ENCODE measurements at regions not wholly inside any gene's neighbourhood (a gene's known extent, or its start where the extent isn't known, plus 50 kb on each side); places are given as distances from the start of the nearest gene placed in this dataset.

DNA sequence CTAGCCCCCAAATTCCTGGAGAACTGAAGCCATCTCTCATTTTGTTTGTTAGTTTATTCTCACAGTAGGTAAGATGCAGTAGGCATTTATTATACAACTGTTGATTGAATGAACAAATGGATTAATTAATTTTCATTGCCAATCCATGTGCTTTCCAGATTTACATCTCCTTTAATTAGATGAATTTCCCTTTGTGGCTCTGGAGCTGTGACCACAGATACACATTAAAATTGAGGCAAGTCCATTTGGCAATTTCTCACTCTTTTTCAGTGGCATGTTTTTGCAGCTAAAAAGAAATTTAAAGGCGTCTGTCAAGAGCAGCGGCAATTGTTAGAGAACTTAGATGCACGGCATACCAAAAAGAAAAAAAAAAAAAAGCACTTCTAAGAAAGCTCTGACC is 635.4 kb upstream of the SOX9 start:
- Histone ChIP-seq H3K36me3 (ENCODE audit: control insufficient read depth in 2 of 2, extremely low read depth in 1 of 2, insufficient read depth in 2 of 2, low read length in 2 of 2) (no peaks in the 10 kb centered on the region), H3K4me2 (ENCODE audit: control insufficient read depth, extremely low read depth, insufficient read depth, low read depth, low read length) (no peak overlapping the region), H4K20me1 (ENCODE audit: control insufficient read depth, extremely low read depth, insufficient read depth, low read length) (no peaks in the 10 kb centered on the region), H3K4me1 (ENCODE audit: control insufficient read depth, extremely low read depth, insufficient read depth, low read length) (peaks cover 3% of the 10 kb centered on the region), H3K9me3 (ENCODE audit: control insufficient read depth, low read depth, low read length) (no peaks in the 10 kb centered on the region), H2AFZ (ENCODE audit: control insufficient read depth, low read length) (no peak overlapping the region), H3K27ac (ENCODE audit: control insufficient read depth, insufficient read depth, low read length) (no peak overlapping the region), H3K9ac (ENCODE audit: control insufficient read depth, extremely low read depth, insufficient read depth, low read length) (no peak overlapping the region), H3K4me3 (ENCODE audit: control insufficient read depth in 2 of 3, extremely low read depth in 1 of 3, insufficient read depth in 2 of 3, low read depth in 1 of 3, low read length in 3 of 3) (no peak overlapping the region), H3K27me3 (ENCODE audit: control insufficient read depth, extremely low read depth, insufficient read depth, low read length) (no peaks in the 10 kb centered on the region), H3K9me1 (ENCODE audit: control insufficient read depth, extremely low read depth, insufficient read depth, low read length) (no peaks in the 10 kb centered on the region), H3K79me2 (ENCODE audit: control insufficient read depth, insufficient read depth, low read length) (no peaks in the 10 kb centered on the region)
- FAIRE-seq (no peak), DNase-seq (ENCODE audit: low read depth, low spot score) (no peak)
- dilution Hi-C loops (cut with MboI; ENCODE audit: extremely low pct_ligation_motif_present, low sequenced_read_pairs), result no loop called here
- TF ChIP-seq, protein P1, sequence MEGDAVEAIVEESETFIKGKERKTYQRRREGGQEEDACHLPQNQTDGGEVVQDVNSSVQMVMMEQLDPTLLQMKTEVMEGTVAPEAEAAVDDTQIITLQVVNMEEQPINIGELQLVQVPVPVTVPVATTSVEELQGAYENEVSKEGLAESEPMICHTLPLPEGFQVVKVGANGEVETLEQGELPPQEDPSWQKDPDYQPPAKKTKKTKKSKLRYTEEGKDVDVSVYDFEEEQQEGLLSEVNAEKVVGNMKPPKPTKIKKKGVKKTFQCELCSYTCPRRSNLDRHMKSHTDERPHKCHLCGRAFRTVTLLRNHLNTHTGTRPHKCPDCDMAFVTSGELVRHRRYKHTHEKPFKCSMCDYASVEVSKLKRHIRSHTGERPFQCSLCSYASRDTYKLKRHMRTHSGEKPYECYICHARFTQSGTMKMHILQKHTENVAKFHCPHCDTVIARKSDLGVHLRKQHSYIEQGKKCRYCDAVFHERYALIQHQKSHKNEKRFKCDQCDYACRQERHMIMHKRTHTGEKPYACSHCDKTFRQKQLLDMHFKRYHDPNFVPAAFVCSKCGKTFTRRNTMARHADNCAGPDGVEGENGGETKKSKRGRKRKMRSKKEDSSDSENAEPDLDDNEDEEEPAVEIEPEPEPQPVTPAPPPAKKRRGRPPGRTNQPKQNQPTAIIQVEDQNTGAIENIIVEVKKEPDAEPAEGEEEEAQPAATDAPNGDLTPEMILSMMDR (optimal IDR thresholded peaks at IDR 0.05 in 1 of 3, IDR thresholded peaks at IDR 0.05 in 1 of 3, conservative IDR thresholded peaks at IDR 0.05 in 1 of 3; ENCODE audit: extremely low read depth in 1 of 3, insufficient read depth in 2 of 3, low read length in 3 of 3), result no peak
- TF ChIP-seq EZH2 (IDR thresholded peaks at IDR 0.05; ENCODE audit: low read length), result no peak

DNA sequence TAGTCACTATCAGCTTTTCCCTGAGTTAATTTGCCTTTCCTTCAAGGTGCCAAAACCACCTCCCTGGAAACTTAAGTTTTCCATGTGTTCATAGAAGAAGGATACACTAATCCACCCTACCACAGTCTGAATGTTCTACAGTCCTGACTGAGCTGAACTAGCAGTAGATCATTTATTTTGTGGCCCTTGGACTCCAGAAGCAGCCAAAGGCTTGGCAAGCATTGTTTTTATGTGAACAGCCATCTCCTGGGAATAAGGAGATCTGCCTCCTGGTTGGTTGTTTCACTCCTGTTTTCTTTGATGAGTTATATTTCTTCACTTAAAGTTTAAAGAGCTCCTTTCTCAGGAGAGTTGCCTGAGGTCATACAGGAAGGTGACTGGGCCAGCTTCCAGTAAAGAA is 634.6 kb upstream of the SOX9 start:
- Histone ChIP-seq H3K4me3 (ENCODE audit: control insufficient read depth in 2 of 3, extremely low read depth in 1 of 3, insufficient read depth in 2 of 3, low read depth in 1 of 3, low read length in 3 of 3) (no peak overlapping the region), H3K27me3 (ENCODE audit: control insufficient read depth, extremely low read depth, insufficient read depth, low read length) (no peaks in the 10 kb centered on the region), H3K79me2 (ENCODE audit: control insufficient read depth, insufficient read depth, low read length) (no peaks in the 10 kb centered on the region), H3K9ac (ENCODE audit: control insufficient read depth, extremely low read depth, insufficient read depth, low read length) (no peak overlapping the region), H3K9me1 (ENCODE audit: control insufficient read depth, extremely low read depth, insufficient read depth, low read length) (no peaks in the 10 kb centered on the region), H3K36me3 (ENCODE audit: control insufficient read depth in 2 of 2, extremely low read depth in 1 of 2, insufficient read depth in 2 of 2, low read length in 2 of 2) (no peaks in the 10 kb centered on the region), H3K27ac (ENCODE audit: control insufficient read depth, insufficient read depth, low read length) (no peak overlapping the region), H3K4me1 (ENCODE audit: control insufficient read depth, extremely low read depth, insufficient read depth, low read length) (peaks cover 3% of the 10 kb centered on the region), H3K4me2 (ENCODE audit: control insufficient read depth, extremely low read depth, insufficient read depth, low read depth, low read length) (no peak overlapping the region), H3K9me3 (ENCODE audit: control insufficient read depth, low read depth, low read length) (no peaks in the 10 kb centered on the region), H2AFZ (ENCODE audit: control insufficient read depth, low read length) (peak overlapping the region; percentile 79), H4K20me1 (ENCODE audit: control insufficient read depth, extremely low read depth, insufficient read depth, low read length) (no peaks in the 10 kb centered on the region)
- dilution Hi-C loops (cut with MboI; ENCODE audit: extremely low pct_ligation_motif_present, low sequenced_read_pairs), result no loop called here
- FAIRE-seq, result peak; percentile 74
- no peak for TF ChIP-seq EZH2 (IDR thresholded peaks at IDR 0.05; ENCODE audit: low read length)
- TF ChIP-seq, protein P1 (optimal IDR thresholded peaks at IDR 0.05 in 1 of 3, IDR thresholded peaks at IDR 0.05 in 1 of 3, conservative IDR thresholded peaks at IDR 0.05 in 1 of 3; ENCODE audit: extremely low read depth in 1 of 3, insufficient read depth in 2 of 3, low read length in 3 of 3), result no peak
- no peak for DNase-seq (ENCODE audit: low read depth, low spot score)

All from keratinocyte (primary cell).